Activated CD8-positive, alpha-beta T cell treated with anti-CD3 and anti-CD28 coated beads for 36 hours (primary cell): ENCODE measurements at regions not wholly inside any gene's neighbourhood (a gene's known extent, or its start where the extent isn't known, plus 50 kb on each side); places are given as distances from the start of the nearest gene placed in this dataset.

ENCODE experiments used
- ATAC-seq: fragments of 200-7000 bp; cut with Tn5 transposase; one replicate; pipeline ENCODE4 v1.10.0; 2021; ENCODE audit warnings: mild to moderate bottlenecking, moderate library complexity
- CTCF ChIA-PET: fragments of 350-600 bp; sonication (Branson Sonifier 250); formaldehyde crosslinking; loops from one replicate; lab custom pipeline; 2021; ENCODE audit warnings: antibody characterized with exemption; lab: Charles Lee
- POLR2A ChIA-PET: fragments of 350-600 bp; sonication (Branson Sonifier 250); formaldehyde crosslinking; loops from one replicate; lab custom pipeline; 2021; ENCODE audit warnings: antibody characterized with exemption; lab: Charles Lee
- DNase-seq: peaks from one replicate; pipeline ENCODE4 v3.0.0-alpha.2; 2020
- H3K27ac Mint-ChIP-seq: one replicate; pipeline ENCODE4 v1.8.0; 2021; ENCODE audit warnings: mild to moderate bottlenecking, mixed read lengths
- H3K27me3 Mint-ChIP-seq: one replicate; pipeline ENCODE4 v1.8.0; 2021; ENCODE audit warnings: mixed read lengths
- H3K36me3 Mint-ChIP-seq: one replicate; pipeline ENCODE4 v1.8.0; 2021; ENCODE audit warnings: low read depth, mixed read lengths
- H3K4me1 Mint-ChIP-seq: one replicate; pipeline ENCODE4 v1.8.0; 2021; ENCODE audit warnings: low read depth, mixed read lengths
- H3K4me3 Mint-ChIP-seq: one replicate; pipeline ENCODE4 v1.8.0; 2021; ENCODE audit warnings: mild to moderate bottlenecking, moderate library complexity, mixed read lengths
- H3K9me3 Mint-ChIP-seq: one replicate; pipeline ENCODE4 v1.8.0; 2021; ENCODE audit warnings: mixed read lengths
- CTCF ChIP-seq: fragments of 200-600 bp; IDR thresholded peaks from one replicate; pipeline ENCODE4 v1.8.0; 2022; ENCODE audit warnings: antibody characterized with exemption, mild to moderate bottlenecking
- intact Hi-C: fragments of 100-400 bp; cut with micrococcal nuclease; formaldehyde crosslinking; loops from one replicate; pipeline ENCODE4 v1.10.0; 2022

GRCh38 chr5:90128551-90128950 lies 281.0 kb downstream of the CETN3 start:
- H3K9me3 Mint-ChIP-seq, result no peaks in the 10 kb centered on the region
- ATAC-seq (no peak), DNase-seq (no peak)
- CTCF ChIA-PET, result no interaction called here
- no peak overlapping the region for H3K27ac Mint-ChIP-seq
- no peak overlapping the region for H3K4me3 Mint-ChIP-seq
- intact Hi-C loops, result no loop called here
- H3K36me3 Mint-ChIP-seq, result no peaks in the 10 kb centered on the region
- H3K27me3 Mint-ChIP-seq, result no peaks in the 10 kb centered on the region
- TF ChIP-seq CTCF, result no peak
- POLR2A ChIA-PET, result no interaction called here
- no peaks in the 10 kb centered on the region for H3K4me1 Mint-ChIP-seq

- no peak overlapping the region for H3K4me3 Mint-ChIP-seq
- no peaks in the 10 kb centered on the region for H3K36me3 Mint-ChIP-seq
- POLR2A ChIA-PET, result no interaction called here
- ATAC-seq, result no peak
- H3K27me3 Mint-ChIP-seq, result no peaks in the 10 kb centered on the region
- H3K27ac Mint-ChIP-seq, result no peak overlapping the region
- CTCF ChIA-PET, result no interaction called here
- H3K4me1 Mint-ChIP-seq, result no peaks in the 10 kb centered on the region
- intact Hi-C loops, result no loop called here
- DNase-seq, result no peak
- no peaks in the 10 kb centered on the region for H3K9me3 Mint-ChIP-seq
- TF ChIP-seq CTCF, result no peak
Measured at GRCh38 chr5:90119531-90119971, 290.0 kb downstream of the CETN3 start.

- Mint-ChIP-seq H3K4me1 (no peaks in the 10 kb centered on the region), H3K4me3 (no peak overlapping the region), H3K36me3 (no peaks in the 10 kb centered on the region), H3K27ac (no peak overlapping the region), H3K27me3 (no peaks in the 10 kb centered on the region), H3K9me3 (no peaks in the 10 kb centered on the region)
- CTCF ChIA-PET, result no interaction called here
- intact Hi-C loops, result no loop called here
- POLR2A ChIA-PET, result no interaction called here
- ATAC-seq, result no peak
- no peak for DNase-seq
- TF ChIP-seq CTCF, result no peak
Measured at GRCh38 chr5:90117005-90117404, 292.6 kb downstream of the CETN3 start.

GRCh38 chr5:90113108-90113507 lies 296.4 kb downstream of the CETN3 start:
- no peaks in the 10 kb centered on the region for H3K27me3 Mint-ChIP-seq
- ATAC-seq (no peak), DNase-seq (no peak)
- H3K4me1 Mint-ChIP-seq, result no peaks in the 10 kb centered on the region
- ChIA-PET CTCF (no interaction called here), POLR2A (no interaction called here)
- no peaks in the 10 kb centered on the region for H3K36me3 Mint-ChIP-seq
- no peak overlapping the region for H3K27ac Mint-ChIP-seq
- intact Hi-C loops, result no loop called here
- no peaks in the 10 kb centered on the region for H3K9me3 Mint-ChIP-seq
- no peak overlapping the region for H3K4me3 Mint-ChIP-seq
- no peak for TF ChIP-seq CTCF

GRCh38 chr5:90112033-90112692 lies 297.4 kb downstream of the CETN3 start:
- H3K27me3 Mint-ChIP-seq, result no peaks in the 10 kb centered on the region
- ATAC-seq (no peak), DNase-seq (no peak)
- no peaks in the 10 kb centered on the region for H3K36me3 Mint-ChIP-seq
- ChIA-PET POLR2A (no interaction called here), CTCF (interaction anchor here (0.6 kb wide), 1 partner anchor 1088 kb away, joined by 3 read pairs; no protein-coding TSS in a partner anchor)
- intact Hi-C loops, result no loop called here
- no peak overlapping the region for H3K4me3 Mint-ChIP-seq
- no peaks in the 10 kb centered on the region for H3K9me3 Mint-ChIP-seq
- no peak overlapping the region for H3K27ac Mint-ChIP-seq
- TF ChIP-seq CTCF, result no peak
- H3K4me1 Mint-ChIP-seq, result no peaks in the 10 kb centered on the region
